Right ventricle myocardium superior (tissue), 1 donor: ENCODE measurements at regions not wholly inside any gene's neighbourhood (a gene's known extent, or its start where the extent isn't known, plus 50 kb on each side); places are given as distances from the start of the nearest gene placed in this dataset.

Experiments
- ATAC-seq: fragments of 200-7000 bp; cut with Tn5 transposase; one replicate; pipeline ENCODE4 v1.9.1; 2020; ENCODE audit warnings: mild to moderate bottlenecking; ENCODE audit not compliant: poor library complexity
- DNase-seq: peaks from one replicate; pipeline ENCODE4 v3.0.0-alpha.2; 2020
- intact Hi-C: fragments of 100-400 bp; cut with DNase I; formaldehyde crosslinking; loops from one replicate; pipeline ENCODE4 v1.11.2; 2022
- donor health status: DM: no; HTN: yes; CAD: no; lungs with severe emphysema.

DNA sequence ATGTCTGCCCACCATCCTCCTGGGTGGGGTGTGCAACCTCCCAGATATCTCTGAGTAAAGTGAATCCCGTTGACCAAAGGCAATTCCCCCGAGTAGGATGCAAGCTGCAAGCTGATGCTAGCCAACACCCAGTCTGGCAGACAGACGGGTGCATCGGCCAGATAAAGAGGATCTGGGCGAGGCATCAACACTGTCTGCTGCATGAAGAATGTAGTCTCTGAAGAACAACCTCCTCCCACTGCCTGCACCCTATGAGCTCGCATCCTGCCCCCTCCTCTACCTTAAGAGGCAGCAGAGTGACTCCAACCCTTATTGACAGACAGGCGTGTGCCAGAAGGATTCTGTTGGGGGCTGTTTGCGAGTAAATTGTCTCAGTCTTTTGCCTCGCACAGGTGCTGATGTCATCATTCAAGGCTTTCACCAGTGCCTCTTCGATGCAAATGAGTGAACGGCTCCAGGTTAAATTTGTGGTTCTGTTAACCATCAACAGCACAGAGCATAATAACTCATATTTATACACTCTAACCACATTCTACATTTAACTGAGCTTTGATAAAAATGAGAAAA is 546.9 kb downstream of the BCOR start:
- ATAC-seq (no peak), DNase-seq (no peak)
- intact Hi-C loops, result no loop called here

DNA sequence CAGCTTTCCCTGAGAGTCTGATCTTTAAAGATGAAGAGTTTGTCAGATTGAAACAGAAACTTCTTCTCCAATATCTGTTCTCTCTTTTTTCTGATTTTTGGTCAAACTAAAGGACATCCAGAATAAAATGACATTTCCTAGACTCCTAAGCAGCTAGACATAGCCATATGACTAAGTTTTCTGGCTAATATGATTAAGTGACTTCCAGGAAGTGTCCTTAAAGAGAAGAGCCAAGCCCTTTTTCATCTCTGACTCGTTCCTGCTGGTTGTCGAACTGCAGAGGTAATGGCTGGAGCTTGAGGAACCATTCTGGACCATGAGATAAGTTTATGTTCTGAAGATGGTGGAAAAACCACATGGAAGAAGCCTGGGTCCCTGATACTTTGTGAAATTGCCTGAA is 546.0 kb downstream of the BCOR start:
- DNase-seq (no peak), ATAC-seq (no peak)
- intact Hi-C loops, result no loop called here

DNA sequence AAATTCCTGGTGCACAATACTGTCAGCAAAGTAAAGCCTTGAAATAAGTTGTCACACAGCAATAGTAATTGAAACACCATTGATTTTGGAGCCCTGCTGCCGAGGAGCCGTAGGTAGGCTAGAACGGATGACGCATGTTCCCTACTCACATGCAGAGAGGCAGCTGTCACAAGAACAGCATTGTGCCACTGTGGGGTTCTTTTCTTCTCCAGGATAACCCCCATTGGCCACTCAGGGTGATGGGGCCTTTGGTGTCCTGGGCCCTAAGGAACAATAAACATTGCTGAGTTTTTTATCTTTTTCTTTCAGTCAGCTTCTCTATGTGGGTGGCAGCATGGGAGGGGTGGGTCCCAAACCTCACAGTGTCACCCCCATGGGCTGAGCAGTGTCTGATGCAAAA is 542.3 kb downstream of the BCOR start:
- ATAC-seq (no peak), DNase-seq (no peak)
- intact Hi-C loops, result no loop called here

DNA sequence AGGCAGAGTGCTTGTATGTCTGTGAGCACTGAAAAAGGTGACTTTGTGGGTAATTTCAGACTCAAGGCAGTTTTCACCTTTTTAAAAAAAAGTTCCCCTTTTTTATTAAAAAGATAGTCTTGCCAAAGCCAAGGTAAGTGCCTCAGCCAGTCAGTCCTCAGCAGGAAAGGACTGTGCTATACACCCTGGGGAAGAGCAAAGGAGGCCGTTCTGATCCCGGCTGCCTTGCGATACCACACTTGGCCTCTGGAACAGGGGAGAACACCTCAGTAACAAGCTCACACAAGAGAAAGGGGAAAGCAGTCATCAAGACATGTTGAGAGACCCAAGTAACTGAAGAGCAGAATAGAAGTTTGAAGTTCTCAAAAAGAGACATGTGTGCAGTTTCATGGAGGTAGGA is 541.7 kb downstream of the BCOR start:
- intact Hi-C loops, result no loop called here
- no peak for ATAC-seq
- no peak for DNase-seq

DNA sequence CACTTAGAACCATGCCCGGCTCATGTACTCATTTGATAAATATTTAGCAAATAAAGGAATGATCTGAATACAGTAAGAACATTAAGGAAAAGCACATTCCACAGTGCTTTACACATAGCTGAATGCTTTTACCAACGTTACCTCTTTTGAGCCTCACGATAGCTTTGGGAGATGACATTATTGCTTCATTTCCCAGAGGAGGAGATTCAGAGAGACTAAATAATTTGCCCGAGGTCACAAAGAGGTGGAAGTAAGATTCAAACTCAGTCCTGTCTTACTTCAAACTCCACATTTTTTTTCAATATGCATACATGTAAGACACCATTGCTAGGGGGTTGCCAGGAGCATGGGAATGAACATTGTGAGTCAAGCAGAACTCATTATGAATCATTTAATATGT is 538.5 kb downstream of the BCOR start:
- intact Hi-C loops, result no loop called here
- DNase-seq (no peak), ATAC-seq (no peak)

DNA sequence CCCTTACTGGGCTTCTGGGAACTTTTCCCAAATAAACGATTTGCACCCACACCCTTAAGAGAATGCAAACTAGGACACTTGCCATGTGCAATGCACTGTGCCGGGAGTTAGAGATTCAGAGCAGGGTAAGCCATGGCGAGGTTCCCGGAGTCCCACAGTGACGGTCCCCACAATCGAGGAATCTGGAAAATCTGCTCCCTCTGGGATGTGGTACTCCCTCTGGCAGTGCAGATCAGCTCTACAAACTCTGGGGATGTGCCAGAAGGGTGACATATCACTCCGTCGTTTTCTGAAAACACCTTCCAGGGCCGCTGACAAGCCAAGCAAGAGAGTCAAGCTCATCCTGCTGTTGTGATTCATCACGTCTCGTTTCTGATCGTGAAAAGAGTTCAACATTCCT is 537.5 kb downstream of the BCOR start:
- no peak for DNase-seq
- ATAC-seq, result no peak
- intact Hi-C loops, result no loop called here

DNA sequence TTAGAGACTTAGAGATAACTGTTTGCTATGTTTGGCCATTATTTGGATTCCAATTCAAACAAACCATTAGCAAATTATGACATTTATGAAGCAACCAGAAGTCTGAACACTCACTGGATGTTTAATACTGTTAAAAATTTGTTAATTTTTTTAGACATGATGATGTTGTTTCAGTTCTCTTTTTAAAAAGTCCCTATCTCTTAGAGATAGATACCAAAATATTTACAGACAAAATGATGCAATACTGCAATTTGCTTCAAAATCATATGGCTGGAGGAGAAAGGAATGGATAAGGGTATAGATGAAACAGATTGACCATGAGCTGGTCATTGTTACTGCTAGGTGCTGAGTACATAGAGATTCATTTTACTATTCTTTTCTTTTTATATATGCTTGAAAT is 534.6 kb downstream of the BCOR start:
- intact Hi-C loops, result no loop called here
- DNase-seq, result no peak
- no peak for ATAC-seq

DNA sequence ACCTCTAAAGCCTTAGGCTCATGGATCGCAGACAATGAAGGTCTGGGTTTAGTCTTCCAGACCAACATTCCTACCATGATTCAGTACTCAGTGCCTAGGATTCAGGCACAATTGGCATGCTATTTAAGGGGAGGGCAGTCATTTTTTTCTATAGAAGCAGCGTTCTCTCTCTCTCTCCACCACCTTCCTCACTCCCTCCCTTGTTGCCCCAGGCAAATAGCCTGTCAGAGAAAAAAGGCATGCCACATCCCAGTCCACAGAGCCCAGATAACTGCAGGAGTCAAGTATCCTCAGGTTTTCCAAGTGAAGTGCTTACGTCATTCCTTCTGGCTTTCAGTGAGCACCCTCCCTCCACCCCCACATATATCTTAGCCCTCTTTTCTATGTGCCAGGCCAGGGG is 533.0 kb downstream of the BCOR start:
- no peak for DNase-seq
- intact Hi-C loops, result no loop called here
- ATAC-seq, result no peak

DNA sequence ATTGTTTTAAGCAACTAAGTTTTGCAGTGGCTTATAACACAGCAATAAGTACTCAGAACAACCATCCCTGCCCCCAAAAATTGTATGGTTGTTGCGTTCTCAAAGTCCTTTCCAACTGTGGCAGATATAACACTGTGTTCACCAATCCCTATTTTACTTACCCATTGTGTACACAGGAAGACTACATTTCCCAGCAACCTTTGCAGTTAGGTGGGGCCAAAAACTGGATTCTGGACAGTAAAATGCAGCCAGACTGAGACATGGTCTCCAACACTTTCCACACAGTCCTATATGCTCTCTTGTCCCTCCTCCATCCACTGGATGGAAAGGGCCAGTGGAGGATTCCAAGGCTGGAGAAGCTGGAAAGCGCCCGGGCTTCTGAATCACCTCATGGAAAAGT is 523.6 kb downstream of the BCOR start:
- no peak for ATAC-seq
- intact Hi-C loops, result no loop called here
- DNase-seq, result no peak

DNA sequence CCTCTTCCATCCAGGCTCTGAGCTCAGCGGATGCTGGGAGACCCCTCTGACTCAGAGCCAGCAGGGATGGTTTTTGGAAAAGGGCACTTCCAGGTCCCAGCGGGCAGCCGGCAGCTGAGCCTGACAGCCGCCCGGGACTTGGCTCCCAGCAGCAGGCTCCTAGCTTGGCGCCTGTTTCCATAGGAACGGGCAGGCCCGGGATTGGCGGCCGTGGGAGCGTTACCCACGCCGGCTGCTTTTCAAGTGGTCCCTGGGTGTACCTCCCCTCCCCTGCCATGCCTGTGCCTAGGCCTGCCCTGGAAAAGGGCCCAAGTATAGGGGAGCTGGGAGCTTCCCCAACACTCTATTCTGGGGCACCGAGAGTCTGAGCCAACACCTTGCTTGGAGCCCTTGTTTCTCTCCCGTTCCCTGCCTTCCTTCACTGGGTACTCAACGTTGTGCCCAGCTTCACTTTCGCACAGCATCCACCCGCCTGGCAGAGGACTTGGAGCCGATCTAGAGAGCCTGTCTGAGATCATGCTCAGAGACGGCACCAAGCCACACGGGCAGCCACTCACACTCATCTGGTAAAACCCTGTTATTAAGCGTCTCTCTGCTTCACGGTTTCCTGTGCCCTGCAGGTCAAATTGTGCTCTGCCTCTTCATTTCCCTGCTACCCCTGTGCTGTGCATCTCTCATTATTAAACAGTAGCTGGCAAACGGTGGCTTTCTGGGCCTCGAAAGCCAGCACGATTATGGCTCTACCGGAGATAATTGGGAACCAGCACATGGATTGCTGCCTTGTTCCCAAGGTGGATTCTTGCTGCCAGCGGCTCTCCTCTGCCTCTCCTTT is 521.5 kb downstream of the BCOR start:
- intact Hi-C loops, result no loop called here
- no peak for DNase-seq
- ATAC-seq, result no peak

DNA sequence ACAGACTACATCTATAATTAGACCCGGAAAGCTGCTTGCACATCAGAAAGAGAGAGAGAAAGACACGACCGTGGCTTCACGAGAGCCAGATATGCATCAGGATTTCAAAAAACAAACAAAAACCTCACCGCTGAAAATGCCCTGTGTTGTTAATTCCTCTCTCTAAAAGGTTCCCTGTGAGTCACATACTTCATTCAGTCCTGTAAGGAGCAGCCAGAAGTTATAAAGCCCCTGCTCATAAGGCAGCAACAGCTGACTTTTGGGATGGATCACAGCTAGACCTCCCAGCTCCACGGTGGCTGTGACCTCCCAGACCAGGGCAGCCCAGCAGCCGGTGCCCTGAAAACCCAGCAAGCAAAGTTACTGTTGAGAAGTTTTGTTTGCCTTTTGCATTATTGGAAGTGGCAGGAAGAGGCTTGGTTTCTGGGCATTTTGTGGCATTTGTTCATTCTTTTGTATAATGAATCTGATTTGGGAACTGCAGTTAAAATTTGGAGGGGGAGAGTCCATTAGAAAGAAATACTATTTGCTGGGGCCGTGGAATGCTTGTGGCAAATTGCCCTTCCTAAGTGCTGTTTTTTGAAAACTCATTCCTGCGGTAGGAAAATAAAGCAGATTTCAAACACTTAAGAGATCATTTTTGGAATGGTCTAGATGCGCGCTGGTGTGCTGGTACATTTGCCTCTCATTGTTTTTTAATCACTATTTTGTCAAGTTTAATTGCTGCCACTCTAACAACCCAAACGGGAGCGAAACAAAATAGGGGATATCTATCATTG is 520.4 kb downstream of the BCOR start:
- DNase-seq (no peak), ATAC-seq (no peak)
- intact Hi-C loops, result no loop called here

DNA sequence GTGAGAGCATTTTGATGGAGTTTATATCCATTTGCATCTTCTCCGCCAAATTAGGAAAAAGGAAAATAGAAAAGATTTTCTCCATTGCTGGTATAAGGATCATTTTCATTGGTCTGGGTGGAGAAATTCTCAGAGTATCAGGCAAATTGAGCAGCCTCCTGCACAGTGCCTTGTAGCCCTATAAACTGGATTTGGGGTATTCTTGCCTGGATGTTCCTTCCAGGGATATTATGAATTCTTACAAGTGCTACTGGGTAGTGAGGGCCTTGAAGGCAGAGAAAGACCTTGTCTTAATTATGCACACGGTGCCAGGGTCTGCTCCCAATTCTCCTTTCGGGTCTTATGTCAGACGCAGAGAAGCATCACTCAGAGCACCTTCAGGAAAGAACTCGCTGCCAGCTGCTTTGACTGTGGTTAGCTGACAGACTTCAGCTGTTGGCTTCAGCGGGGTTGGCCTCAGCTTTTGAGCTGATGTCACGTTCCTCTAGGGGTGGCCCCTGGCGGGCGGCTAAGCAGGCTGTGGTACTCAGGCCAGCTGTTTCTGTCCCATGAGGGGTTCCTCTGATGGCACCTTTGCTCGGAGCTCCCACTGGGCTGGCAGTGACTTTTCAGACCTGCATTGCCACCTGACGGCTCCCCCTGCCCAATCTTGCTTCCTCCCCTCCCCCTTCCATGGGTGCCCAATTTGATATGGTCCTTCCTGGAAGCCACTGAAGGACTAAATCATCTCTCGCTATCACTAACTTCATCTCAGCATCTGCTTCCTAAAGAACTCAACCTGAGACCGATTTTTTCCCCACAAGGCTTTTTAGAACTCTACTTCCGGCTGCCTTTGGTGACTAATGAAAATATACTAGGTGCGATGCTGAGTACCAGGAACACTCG is 519.5 kb downstream of the BCOR start:
- intact Hi-C loops, result no loop called here
- DNase-seq (peak; percentile 53), ATAC-seq (peak; percentile 57)

DNA sequence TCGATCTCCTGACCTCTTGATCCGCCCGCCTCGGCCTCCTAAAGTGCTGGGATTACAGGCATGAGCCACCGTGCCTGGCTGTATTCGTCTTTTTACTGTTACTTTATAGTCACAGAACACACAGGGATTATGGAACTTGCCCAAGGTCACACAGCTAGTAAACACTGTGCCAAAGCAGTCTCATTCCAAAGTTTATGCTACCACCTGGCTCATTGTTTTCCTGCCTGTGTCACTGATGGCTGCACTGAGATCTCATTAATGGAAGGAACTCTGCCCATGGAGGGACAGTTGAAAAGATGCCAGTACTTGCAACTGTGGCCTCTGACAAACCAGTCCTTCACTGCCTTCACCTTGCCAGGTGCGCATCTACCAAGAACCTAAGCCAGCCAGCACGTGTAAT is 517.7 kb downstream of the BCOR start:
- ATAC-seq (no peak), DNase-seq (no peak)
- intact Hi-C loops, result no loop called here

DNA sequence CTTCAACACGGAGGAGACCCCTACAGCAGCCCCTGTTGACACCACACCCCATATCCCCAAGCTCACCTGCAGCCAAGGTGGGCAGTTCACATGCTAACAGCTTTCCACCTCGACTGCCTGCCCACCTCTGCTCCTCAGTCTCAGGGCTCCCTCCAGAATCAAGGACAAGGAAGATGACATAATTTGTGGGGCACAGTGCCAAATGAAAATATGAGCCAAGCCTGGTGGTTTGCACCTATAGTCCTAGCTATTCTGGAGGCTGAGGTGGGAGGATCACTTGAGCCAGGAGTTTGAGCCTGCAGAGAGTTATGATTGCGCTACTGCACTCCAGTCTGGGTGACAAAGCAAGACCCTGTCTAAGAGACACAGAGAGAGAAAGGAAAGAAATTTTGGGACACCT is 516.3 kb downstream of the BCOR start:
- no peak for DNase-seq
- no peak for ATAC-seq
- intact Hi-C loops, result no loop called here

DNA sequence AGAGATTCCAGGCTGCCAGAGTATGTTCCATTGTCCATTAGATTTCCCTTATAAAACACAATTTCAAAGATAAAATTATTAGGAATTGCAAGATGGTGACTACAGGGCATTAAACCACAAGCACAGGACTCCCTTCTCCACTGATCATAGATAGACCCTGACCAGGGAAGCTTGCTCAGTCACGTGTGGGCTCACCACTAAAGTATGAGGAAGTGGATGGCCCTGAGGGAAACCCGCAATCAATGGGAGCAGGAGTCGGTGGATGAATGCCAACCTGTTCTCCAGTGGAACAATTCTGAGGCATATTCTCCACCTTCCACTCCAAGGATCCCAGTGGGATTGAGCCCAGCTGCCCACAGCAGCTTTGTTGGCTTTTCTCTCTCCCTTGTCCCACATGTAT is 515.7 kb downstream of the BCOR start:
- intact Hi-C loops, result no loop called here
- no peak for ATAC-seq
- DNase-seq, result no peak

DNA sequence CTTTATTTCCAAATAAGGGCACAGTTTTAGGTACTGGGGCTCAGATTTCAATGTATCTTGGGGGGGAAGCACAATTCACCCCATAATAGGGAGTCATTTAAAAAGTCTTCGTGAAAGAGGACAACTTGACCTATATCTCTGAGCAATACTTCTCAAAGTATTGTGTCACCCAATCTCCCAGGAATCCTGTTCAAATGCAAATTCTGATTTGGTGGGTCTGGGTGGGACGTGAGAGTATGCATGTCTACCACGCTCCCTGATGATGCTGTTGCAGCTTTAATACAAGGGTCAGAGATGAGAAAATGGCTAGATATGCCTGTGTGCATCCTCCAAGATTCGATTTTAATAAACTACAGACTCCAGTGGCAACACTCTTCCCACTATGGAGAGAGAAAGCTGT is 514.8 kb downstream of the BCOR start:
- no peak for ATAC-seq
- intact Hi-C loops, result no loop called here
- no peak for DNase-seq

DNA sequence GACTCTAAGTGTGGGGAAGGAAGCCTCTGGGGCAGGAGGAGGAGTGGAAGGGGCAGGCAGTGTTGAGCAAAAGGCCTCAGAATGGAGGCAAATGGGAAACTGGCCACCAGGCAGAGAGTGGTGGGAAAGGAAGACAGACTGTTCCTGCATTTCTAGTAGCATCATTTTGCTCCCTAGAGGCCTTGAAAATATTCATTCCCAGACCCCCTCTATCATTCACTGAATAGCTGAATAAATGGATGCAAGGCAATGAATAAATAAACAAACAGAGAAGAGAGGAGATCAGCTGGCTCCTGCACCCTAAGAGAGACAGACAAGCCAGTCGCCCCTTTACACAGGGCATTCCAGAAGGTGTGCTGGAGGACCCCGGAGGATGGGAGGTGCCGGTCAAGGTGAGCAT is 511.9 kb downstream of the BCOR start:
- intact Hi-C loops, result no loop called here
- no peak for ATAC-seq

DNA sequence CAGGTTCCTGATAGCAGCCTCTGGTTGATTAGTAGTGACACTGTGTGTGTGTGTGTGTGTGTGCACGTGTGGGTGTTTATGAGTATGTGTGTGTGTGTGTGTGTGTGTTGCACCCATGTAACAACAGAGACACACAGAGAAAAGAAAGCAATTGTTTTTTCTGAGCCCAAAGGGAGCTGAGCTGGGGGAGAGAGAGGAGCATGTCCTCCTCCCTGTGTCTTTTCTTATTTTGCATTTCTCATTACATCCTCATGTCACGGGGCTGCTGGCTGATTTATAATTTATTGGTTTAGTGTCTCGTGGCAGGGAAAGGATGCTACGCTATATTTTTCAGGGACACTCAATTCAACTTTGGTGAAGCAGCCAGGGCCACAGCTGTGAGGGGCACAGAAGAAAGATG is 511.4 kb downstream of the BCOR start:
- intact Hi-C loops, result no loop called here
- DNase-seq (no peak), ATAC-seq (no peak)

More for the DNA sequence above, 511.9 kb downstream of the BCOR start:
- DNase-seq, result no peak

DNA sequence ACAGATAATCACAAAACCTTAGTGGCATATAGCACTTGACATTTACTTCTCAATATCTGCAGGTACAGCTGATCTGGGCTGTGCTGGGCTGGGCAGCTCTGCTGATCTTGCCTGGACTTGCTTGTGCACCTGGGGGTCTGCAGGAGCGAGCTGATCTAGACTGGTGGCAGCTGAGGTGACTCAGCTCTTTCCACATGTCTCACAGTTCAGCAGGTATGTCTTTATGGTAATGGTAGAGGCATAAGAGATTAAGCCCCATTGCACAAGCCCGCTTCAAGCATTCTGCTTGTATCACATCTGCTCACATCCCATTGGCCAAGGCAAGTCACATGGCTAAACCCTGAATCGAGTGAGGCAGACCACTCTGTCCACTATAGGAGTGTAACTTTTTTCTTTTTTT is 506.7 kb downstream of the BCOR start:
- no peak for DNase-seq
- intact Hi-C loops, result no loop called here
- no peak for ATAC-seq
